Body of pancreas (tissue), 4 donors: ENCODE measurements at regions not wholly inside any gene's neighbourhood (a gene's known extent, or its start where the extent isn't known, plus 50 kb on each side); places are given as distances from the start of the nearest gene placed in this dataset.
"Not testable (repeated sequence)": the region's sequence is repeated elsewhere in the genome, so short reads cannot be mapped to it uniquely, and the experiment has no call there.

Experiments used
- CTCF ChIP-seq, 7 experiments: fragments of 450-650 bp in 4 of 7; fragments of 200-600 bp in 3 of 7; sonication (generic) in 3 of 7; IDR thresholded peaks; one replicate each; pipeline ENCODE4 v1.5.1; 2016 to 2019; ENCODE audit warnings: antibody characterized with exemption in 7 of 7
- POLR2A ChIP-seq, 3 donors: fragments of 450-650 bp; IDR thresholded peaks; one replicate each; pipeline ENCODE4 v1.6.1; 2016; ENCODE audit warnings: antibody characterized with exemption in 3 of 3, mild to moderate bottlenecking in 2 of 3

- TF ChIP-seq CTCF, POLR2A (IDR thresholded peaks at IDR 0.05): not testable (repeated sequence)
Measured at GRCh38 chr16:21511315-21512210, 87.8 kb upstream of the METTL9 start.
